ENCODE measurements at regions not wholly inside any gene's neighbourhood (a gene's known extent, or its start where the extent isn't known, plus 50 kb on each side); places are given as distances from the start of the nearest gene placed in this dataset.
"Not testable (repeated sequence)": the region's sequence is repeated elsewhere in the genome, so short reads cannot be mapped to it uniquely, and the experiment has no call there.

DNA sequence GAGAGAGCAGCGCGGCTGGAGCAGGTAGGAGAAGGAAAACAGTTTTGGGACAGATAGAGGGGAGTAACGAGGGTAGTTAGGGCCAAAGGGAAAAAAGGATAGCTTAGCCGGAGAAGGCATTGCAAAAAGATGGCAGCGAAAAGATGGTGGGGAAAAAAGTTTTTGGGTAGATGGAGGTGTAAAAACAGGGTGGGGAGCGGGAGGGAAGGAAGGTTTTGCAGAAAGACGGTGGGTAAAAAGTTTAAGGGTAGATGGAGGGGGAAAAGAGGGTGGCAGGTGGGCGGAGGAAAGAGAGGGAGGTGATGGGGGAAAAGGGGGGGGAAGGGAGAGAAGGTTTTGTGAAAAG is 174.2 kb downstream of the USP22 start:
- not testable (repeated sequence) for TF ChIP-seq POLR2A (IDR thresholded peaks at IDR 0.05; ENCODE audit: low read length); GATA1 (IDR thresholded peaks at IDR 0.05; ENCODE audit: low read depth, low read length)

All from erythroblast (primary cell).